ENCODE measurements at regions not wholly inside any gene's neighbourhood (a gene's known extent, or its start where the extent isn't known, plus 50 kb on each side); places are given as distances from the start of the nearest gene placed in this dataset.

- H3K27ac ChIP-seq (ENCODE audit: insufficient read depth, low read length): no peak overlapping the region
- no peaks in the 10 kb centered on the region for H3K79me2 ChIP-seq (ENCODE audit: control insufficient read depth, insufficient read depth, low read length)
- no peak for DNase-seq (ENCODE audit: low read depth in 2 of 2)
- TF ChIP-seq EZH2 (IDR thresholded peaks at IDR 0.05; ENCODE audit: low read length, missing control alignments) (no peak), CTCF (conservative IDR thresholded peaks at IDR 0.05 in 1 of 2, IDR thresholded peaks at IDR 0.05 in 1 of 2; ENCODE audit: low read depth in 1 of 2, low read length in 2 of 2) (no peak)
- H4K20me1 ChIP-seq (ENCODE audit: control insufficient read depth, extremely low read depth, insufficient read depth, low read length): no peaks in the 10 kb centered on the region
- no peak overlapping the region for H3K9ac ChIP-seq (ENCODE audit: insufficient read depth, low read length)
- no peaks in the 10 kb centered on the region for H3K4me1 ChIP-seq (ENCODE audit: control insufficient read depth, extremely low read depth, insufficient read depth, low read length)
- H3K4me2 ChIP-seq (ENCODE audit: extremely low read depth, insufficient read depth, low read length): no peak overlapping the region
- H3K9me3 ChIP-seq (ENCODE audit: control insufficient read depth, insufficient read depth, low read depth, low read length): no peaks in the 10 kb centered on the region
- H3K27me3 ChIP-seq (ENCODE audit: control insufficient read depth, insufficient read depth, low read length): no peaks in the 10 kb centered on the region
- H3K4me3 ChIP-seq (replicated peaks in 1 of 4; ENCODE audit: control extremely low read depth in 1 of 4, insufficient read depth in 1 of 4, low read depth in 3 of 4, low read length in 4 of 4): no peak overlapping the region
- H2AFZ ChIP-seq (ENCODE audit: low read length): no peak overlapping the region
- H3K36me3 ChIP-seq (ENCODE audit: control insufficient read depth, insufficient read depth, low read length): no peaks in the 10 kb centered on the region
Measured at GRCh38 chr3:40642812-40643211, 118.1 kb downstream of the ZNF621 start.

GRCh38 chr3:40645883-40646282 lies 121.1 kb downstream of the ZNF621 start:
- Histone ChIP-seq H3K27me3 (ENCODE audit: control insufficient read depth, insufficient read depth, low read length) (no peaks in the 10 kb centered on the region), H3K9ac (ENCODE audit: insufficient read depth, low read length) (no peak overlapping the region), H3K36me3 (ENCODE audit: control insufficient read depth, insufficient read depth, low read length) (no peaks in the 10 kb centered on the region), H3K4me2 (ENCODE audit: extremely low read depth, insufficient read depth, low read length) (no peak overlapping the region), H3K27ac (ENCODE audit: insufficient read depth, low read length) (no peak overlapping the region), H3K9me3 (ENCODE audit: control insufficient read depth, insufficient read depth, low read depth, low read length) (no peaks in the 10 kb centered on the region), H4K20me1 (ENCODE audit: control insufficient read depth, extremely low read depth, insufficient read depth, low read length) (no peaks in the 10 kb centered on the region), H3K4me3 (replicated peaks in 1 of 4; ENCODE audit: control extremely low read depth in 1 of 4, insufficient read depth in 1 of 4, low read depth in 3 of 4, low read length in 4 of 4) (no peak overlapping the region), H3K4me1 (ENCODE audit: control insufficient read depth, extremely low read depth, insufficient read depth, low read length) (no peaks in the 10 kb centered on the region), H3K79me2 (ENCODE audit: control insufficient read depth, insufficient read depth, low read length) (no peaks in the 10 kb centered on the region), H2AFZ (ENCODE audit: low read length) (no peak overlapping the region)
- DNase-seq (ENCODE audit: low read depth in 2 of 2): no peak
- TF ChIP-seq EZH2 (IDR thresholded peaks at IDR 0.05; ENCODE audit: low read length, missing control alignments) (no peak), CTCF (conservative IDR thresholded peaks at IDR 0.05 in 1 of 2, IDR thresholded peaks at IDR 0.05 in 1 of 2; ENCODE audit: low read depth in 1 of 2, low read length in 2 of 2) (no peak)

GRCh38 chr3:40649346-40649745 lies 124.6 kb downstream of the ZNF621 start:
- Histone ChIP-seq H3K27me3 (ENCODE audit: control insufficient read depth, insufficient read depth, low read length) (no peaks in the 10 kb centered on the region), H3K4me3 (replicated peaks in 1 of 4; ENCODE audit: control extremely low read depth in 1 of 4, insufficient read depth in 1 of 4, low read depth in 3 of 4, low read length in 4 of 4) (no peak overlapping the region), H3K27ac (ENCODE audit: insufficient read depth, low read length) (no peak overlapping the region), H3K9ac (ENCODE audit: insufficient read depth, low read length) (no peak overlapping the region), H4K20me1 (ENCODE audit: control insufficient read depth, extremely low read depth, insufficient read depth, low read length) (no peaks in the 10 kb centered on the region), H2AFZ (ENCODE audit: low read length) (no peak overlapping the region), H3K4me1 (ENCODE audit: control insufficient read depth, extremely low read depth, insufficient read depth, low read length) (no peaks in the 10 kb centered on the region), H3K36me3 (ENCODE audit: control insufficient read depth, insufficient read depth, low read length) (no peaks in the 10 kb centered on the region), H3K79me2 (ENCODE audit: control insufficient read depth, insufficient read depth, low read length) (no peaks in the 10 kb centered on the region), H3K9me3 (ENCODE audit: control insufficient read depth, insufficient read depth, low read depth, low read length) (no peaks in the 10 kb centered on the region), H3K4me2 (ENCODE audit: extremely low read depth, insufficient read depth, low read length) (no peak overlapping the region)
- no peak for TF ChIP-seq EZH2 (IDR thresholded peaks at IDR 0.05; ENCODE audit: low read length, missing control alignments)
- no peak for TF ChIP-seq CTCF (conservative IDR thresholded peaks at IDR 0.05 in 1 of 2, IDR thresholded peaks at IDR 0.05 in 1 of 2; ENCODE audit: low read depth in 1 of 2, low read length in 2 of 2)
- no peak for DNase-seq (ENCODE audit: low read depth in 2 of 2)

Data from fibroblast of lung (primary cell).